Liver (tissue), 3 donors: ENCODE measurements at regions not wholly inside any gene's neighbourhood (a gene's known extent, or its start where the extent isn't known, plus 50 kb on each side); places are given as distances from the start of the nearest gene placed in this dataset.
"Not testable (repeated sequence)": the region's sequence is repeated elsewhere in the genome, so short reads cannot be mapped to it uniquely, and the experiment has no call there.

Experiments
- CTCF ChIP-seq: fragments of 150-350 bp; IDR thresholded peaks from 2 replicates; pipeline ENCODE4 v1.5.1; 2017; ENCODE audit warnings: improper control_type of control experiment, low read depth, low read length; ENCODE audit not compliant: missing input control
- EGR1 ChIP-seq, 2 donors: IDR thresholded peaks; 2 replicates each; pipeline ENCODE4 v1.6.1; 2016 to 2018; ENCODE audit warnings: antibody characterized with exemption in 2 of 2, low read depth in 2 of 2
- GABPA ChIP-seq, 2 donors: IDR thresholded peaks in 1 of 2; conservative IDR thresholded peaks in 1 of 2; 2 replicates each; pipeline ENCODE4 v1.6.1; 2016; ENCODE audit warnings: antibody characterized with exemption in 2 of 2, mild to moderate bottlenecking in 1 of 2, moderate library complexity in 1 of 2
- REST ChIP-seq: IDR thresholded peaks from 2 replicates; pipeline ENCODE4 v1.6.1; 2016; ENCODE audit warnings: antibody characterized with exemption, mild to moderate bottlenecking
- ZBTB33 ChIP-seq: IDR thresholded peaks from 2 replicates; pipeline ENCODE4 v1.6.1; 2016; ENCODE audit warnings: antibody characterized with exemption
- donor health status: healthy.
- donor health status: healthy.

GRCh38 chr1:157255891-157256290, 117.7 kb upstream of the ETV3 start:
- not testable (repeated sequence) for TF ChIP-seq CTCF; REST; EGR1 (IDR thresholded peaks at IDR 0.05; ENCODE audit: low read depth in 2 of 2); GABPA (IDR thresholded peaks at IDR 0.05 in 1 of 2, conservative IDR thresholded peaks at IDR 0.05 in 1 of 2); ZBTB33
